Endothelial cell of umbilical vein (primary cell): ENCODE measurements at regions not wholly inside any gene's neighbourhood (a gene's known extent, or its start where the extent isn't known, plus 50 kb on each side); places are given as distances from the start of the nearest gene placed in this dataset.

ENCODE experiments used
- BruUV-seq: library from RNA; stranded (reverse); fragments of 400-500 nt; replicated peaks from 2 replicates; lab custom pipeline; 2021; lab: Mats Ljungman, UMichigan
- CTCF ChIA-PET: fragments of 300-600, 350-600 bp; sonication (Branson Sonifier 250); formaldehyde crosslinking; loops from one replicate; lab custom pipeline; 2021; ENCODE audit warnings: antibody characterized with exemption, inconsistent platforms; lab: Charles Lee
- POLR2A ChIA-PET: fragments of 300-600, 350-600 bp; sonication (Branson Sonifier 250); formaldehyde crosslinking; loops from one replicate; lab custom pipeline; 2021; ENCODE audit warnings: antibody characterized with exemption, inconsistent platforms; lab: Charles Lee
- DNase-seq: peaks from one replicate; pipeline ENCODE4 v3.0.0-alpha.2; 2011; ENCODE audit warnings: low read depth, low spot score
- FAIRE-seq: peaks from 2 replicates; lab custom pipeline; 2011; peaks lifted over from hg19 to GRCh38; lab: Jason Lieb, UNC
- H2AFZ ChIP-seq: 2 replicates; pipeline ENCODE4 v1.6.0; 2012; ENCODE audit warnings: low read depth, low read length, control low read depth, inconsistent platforms
- H3K27ac ChIP-seq: 2 replicates; pipeline ENCODE4 v1.5.1; 2011; ENCODE audit warnings: low read depth, mild to moderate bottlenecking, control low read depth, low read length, moderate library complexity; ENCODE audit not compliant: insufficient read depth
- H3K27me3 ChIP-seq, 2 experiments: 2 replicates each; pipeline versions ENCODE4 v1.6.0 to v1.6.1; 2011; ENCODE audit warnings: low read length in 2 of 2, mixed read lengths in 1 of 2; ENCODE audit not compliant: control insufficient read depth in 2 of 2, insufficient read depth in 2 of 2
- H3K36me3 ChIP-seq, 2 experiments: 2 replicates in 1 of 2; 3 replicates in 1 of 2; pipeline ENCODE4 v1.5.1; 2011; ENCODE audit warnings: low read length in 2 of 2, mild to moderate bottlenecking in 1 of 2, moderate library complexity in 1 of 2; ENCODE audit not compliant: control insufficient read depth in 2 of 2, insufficient read depth in 2 of 2; ENCODE audit errors: extremely low read depth in 1 of 2
- H3K4me1 ChIP-seq: 3 replicates; pipeline ENCODE4 v1.5.1; 2011; ENCODE audit warnings: mild to moderate bottlenecking, low read length; ENCODE audit not compliant: control insufficient read depth, insufficient read depth; ENCODE audit errors: extremely low read depth
- H3K4me2 ChIP-seq: 2 replicates; pipeline ENCODE4 v1.6.1; 2011; ENCODE audit warnings: low read length, control low read depth, mixed read lengths; ENCODE audit not compliant: insufficient read depth
- H3K4me3 ChIP-seq, 3 experiments: fragments of 200-600 bp in 1 of 3; sonication (generic), shearing (Covaris generic) in 1 of 3; replicated peaks in 1 of 3; 2 replicates each; pipeline ENCODE4 v1.5.1; 2011 to 2016; ENCODE audit warnings: control low read depth in 3 of 3, low read length in 3 of 3, mild to moderate bottlenecking in 2 of 3, inconsistent platforms in 1 of 3, low read depth in 1 of 3, moderate library complexity in 1 of 3; ENCODE audit not compliant: insufficient read depth in 1 of 3
- H3K79me2 ChIP-seq: 2 replicates; pipeline ENCODE4 v1.6.0; 2012; ENCODE audit warnings: low read length, inconsistent platforms; ENCODE audit not compliant: control insufficient read depth, insufficient read depth
- H3K9ac ChIP-seq: replicated peaks from 2 replicates; pipeline ENCODE3; 2011; ENCODE audit warnings: low read length, control low read depth; ENCODE audit not compliant: insufficient read depth; ENCODE audit errors: extremely low read depth
- H3K9me1 ChIP-seq: replicated peaks from 3 replicates; pipeline ENCODE4 v1.6.0; 2011; ENCODE audit warnings: mild to moderate bottlenecking, low read length; ENCODE audit not compliant: control insufficient read depth, insufficient read depth; ENCODE audit errors: extremely low read depth
- H3K9me3 ChIP-seq: replicated peaks from 2 replicates; pipeline ENCODE4 v1.5.1; 2012; ENCODE audit warnings: low read length, inconsistent platforms; ENCODE audit not compliant: control insufficient read depth, insufficient read depth
- H4K20me1 ChIP-seq: replicated peaks from 2 replicates; pipeline ENCODE3; 2011; ENCODE audit warnings: mild to moderate bottlenecking, low read length; ENCODE audit not compliant: control insufficient read depth, insufficient read depth; ENCODE audit errors: extremely low read depth
- FOS ChIP-seq: IDR thresholded peaks from 2 replicates; pipeline ENCODE4 v1.6.1; 2011; ENCODE audit warnings: mild to moderate bottlenecking, low read length, moderate library complexity, borderline replicate concordance; ENCODE audit not compliant: insufficient read depth
- GATA2 ChIP-seq: IDR thresholded peaks from 2 replicates; pipeline ENCODE4 v1.7.0; 2011; ENCODE audit warnings: low read depth, mild to moderate bottlenecking, moderate library complexity, mixed read lengths, low read length; ENCODE audit not compliant: insufficient read length, insufficient read depth
- JUN ChIP-seq: IDR thresholded peaks from 2 replicates; pipeline ENCODE4 v1.6.1; 2011; ENCODE audit warnings: borderline replicate concordance, low read depth; ENCODE audit not compliant: insufficient read length, insufficient read depth
- MYC ChIP-seq: IDR thresholded peaks from one replicate; pipeline ENCODE4 v1.6.1; 2011; ENCODE audit warnings: mild to moderate bottlenecking, low read depth, low read length
- POLR2A ChIP-seq: IDR thresholded peaks from 2 replicates; pipeline ENCODE4 v1.6.1; 2012; ENCODE audit warnings: low read depth, mild to moderate bottlenecking, control low read depth, low read length
- POLR2AphosphoS5 ChIP-seq: IDR thresholded peaks from 2 replicates; pipeline ENCODE4 v1.6.1; 2012; ENCODE audit warnings: low read depth, mild to moderate bottlenecking, control low read depth, low read length, moderate library complexity; ENCODE audit not compliant: insufficient read depth
- dilution Hi-C: fragments of 300-500 bp; cut with MboI; formaldehyde crosslinking; loops from one replicate; pipeline ENCODE4 v1.15.0; 2019; ENCODE audit warnings: low sequenced_read_pairs; ENCODE audit not compliant: extremely low pct_ligation_motif_present
- intact Hi-C: fragments of 100-400 bp; cut with micrococcal nuclease; formaldehyde crosslinking; loops from one replicate; pipeline ENCODE4 v1.10.0; 2022
- TF ChIP-seq, protein P1 (sequence below), 2 donors: IDR thresholded peaks; 1 replicate in 1 of 2; 2 replicates in 1 of 2; pipeline ENCODE4 v1.5.1; 2011; ENCODE audit warnings: low read length in 2 of 2, mild to moderate bottlenecking in 2 of 2, moderate library complexity in 2 of 2, control low read depth in 1 of 2, inconsistent platforms in 1 of 2, low read depth in 1 of 2; ENCODE audit not compliant: insufficient read depth in 1 of 2; ENCODE audit errors: extremely low read depth in 1 of 2
- TF ChIP-seq, protein P2 (sequence below): IDR thresholded peaks from 2 replicates; pipeline ENCODE4 v1.6.1; 2011; ENCODE audit not compliant: insufficient read depth, insufficient read length

- H3K4me3 ChIP-seq: no peak overlapping the region
- no peak overlapping the region for H3K27ac ChIP-seq
- peaks cover 6% of the 10 kb centered on the region for H3K4me1 ChIP-seq
- H2AFZ ChIP-seq: no peak overlapping the region
- POLR2A ChIA-PET: no interaction called here
- no TSS peak for BruUV-seq
- FAIRE-seq (peak; percentile 85), DNase-seq (peak; percentile 86)
- no peaks in the 10 kb centered on the region for H3K9me1 ChIP-seq
- no peak overlapping the region for H3K4me2 ChIP-seq
- no peaks in the 10 kb centered on the region for H3K36me3 ChIP-seq
- dilution Hi-C loops: no loop called here
- H3K9ac ChIP-seq: no peak overlapping the region
- H3K79me2 ChIP-seq: no peaks in the 10 kb centered on the region
- no peaks in the 10 kb centered on the region for H3K9me3 ChIP-seq
- no peaks in the 10 kb centered on the region for H4K20me1 ChIP-seq
- TF ChIP-seq POLR2A (no peak), FOS (peak; percentile 74), GATA2 (peak; percentile 64)
- TF ChIP-seq, protein P1, sequence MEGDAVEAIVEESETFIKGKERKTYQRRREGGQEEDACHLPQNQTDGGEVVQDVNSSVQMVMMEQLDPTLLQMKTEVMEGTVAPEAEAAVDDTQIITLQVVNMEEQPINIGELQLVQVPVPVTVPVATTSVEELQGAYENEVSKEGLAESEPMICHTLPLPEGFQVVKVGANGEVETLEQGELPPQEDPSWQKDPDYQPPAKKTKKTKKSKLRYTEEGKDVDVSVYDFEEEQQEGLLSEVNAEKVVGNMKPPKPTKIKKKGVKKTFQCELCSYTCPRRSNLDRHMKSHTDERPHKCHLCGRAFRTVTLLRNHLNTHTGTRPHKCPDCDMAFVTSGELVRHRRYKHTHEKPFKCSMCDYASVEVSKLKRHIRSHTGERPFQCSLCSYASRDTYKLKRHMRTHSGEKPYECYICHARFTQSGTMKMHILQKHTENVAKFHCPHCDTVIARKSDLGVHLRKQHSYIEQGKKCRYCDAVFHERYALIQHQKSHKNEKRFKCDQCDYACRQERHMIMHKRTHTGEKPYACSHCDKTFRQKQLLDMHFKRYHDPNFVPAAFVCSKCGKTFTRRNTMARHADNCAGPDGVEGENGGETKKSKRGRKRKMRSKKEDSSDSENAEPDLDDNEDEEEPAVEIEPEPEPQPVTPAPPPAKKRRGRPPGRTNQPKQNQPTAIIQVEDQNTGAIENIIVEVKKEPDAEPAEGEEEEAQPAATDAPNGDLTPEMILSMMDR (IDR thresholded peaks at IDR 0.05; ENCODE audit: extremely low read depth in 1 of 2, insufficient read depth in 1 of 2, low read depth in 1 of 2, low read length in 2 of 2): peak in 1 of 2 donors; percentile 14
- CTCF ChIA-PET: interaction anchor here (0.5 to 4.5 kb wide), 10 partner anchors 9 to 180 kb away, joined by 3 to 30 read pairs (median 3); no protein-coding TSS in a partner anchor
- intact Hi-C loops: no loop called here
- no peaks in the 10 kb centered on the region for H3K27me3 ChIP-seq
Measured at GRCh38 chr10:110368002-110368401, 63.3 kb upstream of the SMNDC1 start.

DNA sequence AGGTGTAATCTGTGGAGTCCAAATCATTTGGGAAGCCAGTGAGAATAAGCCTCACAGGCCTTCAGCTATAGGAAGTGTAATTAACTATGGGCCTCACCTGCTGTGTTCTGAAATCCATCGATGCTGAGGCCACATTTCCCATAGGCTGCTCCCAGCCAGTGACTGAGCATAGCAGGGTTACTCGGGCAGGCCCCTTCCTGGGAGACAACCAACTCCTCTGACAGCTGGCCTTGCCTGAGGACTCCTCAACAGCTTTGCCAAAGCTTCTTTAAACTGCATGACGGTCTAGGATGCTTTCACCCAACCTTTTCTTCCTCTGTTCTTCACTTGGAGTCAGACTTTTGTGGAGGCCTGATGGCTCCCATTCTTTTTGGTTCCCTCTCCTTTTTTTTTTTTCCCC, 63.8 kb upstream of the SMNDC1 start:
- POLR2A ChIA-PET: interaction anchor here (0.7 kb wide), 1 partner anchor 113 kb away, joined by 4 read pairs; no protein-coding TSS in a partner anchor
- no peaks in the 10 kb centered on the region for H4K20me1 ChIP-seq
- no peak overlapping the region for H3K4me3 ChIP-seq
- peaks cover 6% of the 10 kb centered on the region for H3K4me1 ChIP-seq
- dilution Hi-C loops (no loop called here), intact Hi-C loops (no loop called here)
- H3K9me1 ChIP-seq: no peaks in the 10 kb centered on the region
- H3K27me3 ChIP-seq: no peaks in the 10 kb centered on the region
- H3K36me3 ChIP-seq: no peaks in the 10 kb centered on the region
- no peak overlapping the region for H2AFZ ChIP-seq
- H3K9me3 ChIP-seq: no peaks in the 10 kb centered on the region
- H3K9ac ChIP-seq: no peak overlapping the region
- TF ChIP-seq, protein P2, sequence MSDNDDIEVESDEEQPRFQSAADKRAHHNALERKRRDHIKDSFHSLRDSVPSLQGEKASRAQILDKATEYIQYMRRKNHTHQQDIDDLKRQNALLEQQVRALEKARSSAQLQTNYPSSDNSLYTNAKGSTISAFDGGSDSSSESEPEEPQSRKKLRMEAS: no peak
- TF ChIP-seq GATA2 (no peak), POLR2AphosphoS5 (no peak), POLR2A (no peak), MYC (no peak), JUN (no peak), FOS (no peak)
- DNase-seq: no peak
- H3K79me2 ChIP-seq: no peaks in the 10 kb centered on the region
- H3K27ac ChIP-seq: no peak overlapping the region
- no TSS peak for BruUV-seq
- CTCF ChIA-PET: interaction anchor here (0.5 to 4.5 kb wide), 9 partner anchors 8 to 180 kb away, joined by 3 to 30 read pairs (median 3); no protein-coding TSS in a partner anchor
- FAIRE-seq: no peak
- H3K4me2 ChIP-seq: no peak overlapping the region
